ENCODE measurements at regions not wholly inside any gene's neighbourhood (a gene's known extent, or its start where the extent isn't known, plus 50 kb on each side); places are given as distances from the start of the nearest gene placed in this dataset.

DNA sequence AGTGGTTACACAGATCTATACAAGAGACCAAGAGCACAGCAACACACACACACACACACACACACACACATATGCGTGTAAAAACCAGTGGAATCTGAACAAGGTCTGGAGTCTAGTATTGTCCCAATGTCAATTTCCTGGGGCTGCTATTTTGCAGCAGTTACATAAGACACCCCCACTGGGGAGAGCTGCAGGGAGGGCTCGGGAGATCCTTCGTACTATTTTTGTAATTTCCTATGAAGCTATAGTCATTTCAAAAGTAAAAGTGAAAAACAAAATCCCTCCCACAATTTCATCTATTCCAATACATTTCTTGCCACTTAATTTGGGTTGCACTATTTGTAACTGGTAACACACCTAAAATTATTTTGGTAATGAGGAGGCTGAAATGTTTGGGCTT, 68.5 kb downstream of the C16orf95 start:
- no peak for DNase-seq (ENCODE audit: low read depth)
- H3K4me3 ChIP-seq (ENCODE audit: low read depth, low read length), result no peak overlapping the region
- TF ChIP-seq, protein P1, sequence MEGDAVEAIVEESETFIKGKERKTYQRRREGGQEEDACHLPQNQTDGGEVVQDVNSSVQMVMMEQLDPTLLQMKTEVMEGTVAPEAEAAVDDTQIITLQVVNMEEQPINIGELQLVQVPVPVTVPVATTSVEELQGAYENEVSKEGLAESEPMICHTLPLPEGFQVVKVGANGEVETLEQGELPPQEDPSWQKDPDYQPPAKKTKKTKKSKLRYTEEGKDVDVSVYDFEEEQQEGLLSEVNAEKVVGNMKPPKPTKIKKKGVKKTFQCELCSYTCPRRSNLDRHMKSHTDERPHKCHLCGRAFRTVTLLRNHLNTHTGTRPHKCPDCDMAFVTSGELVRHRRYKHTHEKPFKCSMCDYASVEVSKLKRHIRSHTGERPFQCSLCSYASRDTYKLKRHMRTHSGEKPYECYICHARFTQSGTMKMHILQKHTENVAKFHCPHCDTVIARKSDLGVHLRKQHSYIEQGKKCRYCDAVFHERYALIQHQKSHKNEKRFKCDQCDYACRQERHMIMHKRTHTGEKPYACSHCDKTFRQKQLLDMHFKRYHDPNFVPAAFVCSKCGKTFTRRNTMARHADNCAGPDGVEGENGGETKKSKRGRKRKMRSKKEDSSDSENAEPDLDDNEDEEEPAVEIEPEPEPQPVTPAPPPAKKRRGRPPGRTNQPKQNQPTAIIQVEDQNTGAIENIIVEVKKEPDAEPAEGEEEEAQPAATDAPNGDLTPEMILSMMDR (IDR thresholded peaks at IDR 0.05; ENCODE audit: insufficient read depth, low read depth, low read length, missing control alignments), result no peak

DNA sequence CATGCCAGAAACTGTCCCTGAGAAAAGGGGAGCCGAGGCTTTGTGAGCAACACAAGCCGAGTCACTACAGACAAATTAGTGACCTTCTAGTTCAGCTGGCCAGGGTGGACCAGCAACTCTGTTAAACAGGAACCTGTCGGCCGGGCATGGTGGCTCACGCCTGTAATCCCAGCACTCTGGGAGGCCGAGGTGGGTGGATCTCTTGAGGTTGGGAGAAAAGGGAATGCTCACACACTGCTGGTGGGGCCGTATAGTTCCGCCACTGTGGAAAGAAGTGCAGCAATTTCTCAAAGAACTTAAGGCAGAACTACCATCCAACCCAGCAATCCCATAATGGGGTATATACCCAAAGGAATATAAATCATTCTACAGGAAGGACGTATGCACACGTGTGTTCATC, 67.8 kb downstream of the C16orf95 start:
- DNase-seq (ENCODE audit: low read depth), result no peak
- TF ChIP-seq, protein P1 (IDR thresholded peaks at IDR 0.05; ENCODE audit: insufficient read depth, low read depth, low read length, missing control alignments), result no peak
- H3K4me3 ChIP-seq (ENCODE audit: low read depth, low read length), result no peak overlapping the region

DNA sequence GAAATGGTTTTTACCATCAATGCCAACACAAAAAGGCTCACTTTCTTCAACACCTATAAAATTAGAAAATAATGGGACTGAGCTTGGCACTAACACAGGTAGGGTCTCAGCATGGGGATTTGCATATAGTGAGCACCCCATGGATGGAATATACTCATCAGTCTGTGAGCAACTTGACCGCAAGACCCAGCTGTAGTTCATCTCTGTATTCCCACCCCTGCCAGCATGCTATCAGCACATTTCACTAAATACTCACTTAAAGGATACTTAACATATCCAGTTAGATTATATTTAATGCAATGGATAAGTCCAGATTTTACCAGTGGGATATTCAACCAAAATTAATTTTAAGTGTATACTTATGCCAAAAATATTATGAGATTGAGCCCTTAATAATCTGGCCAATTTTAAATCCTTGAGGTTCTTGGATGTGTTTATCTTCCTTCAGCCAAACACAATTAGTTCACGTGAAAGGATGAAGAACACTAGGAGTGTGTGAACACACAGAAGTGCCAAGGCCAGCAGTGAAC, 66.7 kb downstream of the C16orf95 start:
- TF ChIP-seq, protein P1 (IDR thresholded peaks at IDR 0.05; ENCODE audit: insufficient read depth, low read depth, low read length, missing control alignments), result no peak

DNA sequence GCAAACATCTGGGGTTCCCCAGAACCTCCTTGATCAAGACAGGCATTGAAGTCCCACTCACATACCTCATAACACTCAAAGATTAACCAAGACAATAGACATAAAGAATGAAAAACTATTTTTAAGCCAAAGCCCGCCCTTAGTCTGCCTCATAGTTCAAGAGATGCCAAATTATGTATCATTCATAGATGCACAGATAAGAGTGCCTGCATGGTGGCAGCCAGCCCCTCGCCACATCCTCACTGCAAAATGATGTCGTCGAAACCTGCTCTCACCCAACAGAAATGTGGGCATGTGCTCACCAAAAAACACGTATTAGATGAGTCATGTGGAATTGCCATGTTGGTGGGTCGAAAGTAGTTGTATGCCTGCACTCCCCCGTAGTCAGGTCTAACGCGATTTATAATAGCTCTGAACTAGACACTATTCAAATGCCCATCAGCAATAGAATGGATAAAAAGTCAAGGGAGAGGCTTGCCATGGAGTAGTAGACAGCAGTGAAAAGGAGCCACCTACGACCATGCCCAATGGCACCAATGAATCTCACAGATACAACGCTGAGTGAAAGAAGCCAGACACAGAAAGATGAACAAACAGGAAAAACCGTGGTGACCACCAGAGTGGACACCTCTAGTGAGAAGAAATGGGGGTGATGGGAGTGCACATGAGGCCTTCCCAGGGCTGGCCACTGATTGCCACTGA, 64.8 kb downstream of the C16orf95 start:
- TF ChIP-seq, protein P1 (IDR thresholded peaks at IDR 0.05; ENCODE audit: insufficient read depth, low read depth, low read length, missing control alignments), result no peak
- no peak for DNase-seq (ENCODE audit: low read depth)
- H3K4me3 ChIP-seq (ENCODE audit: low read depth, low read length), result no peak overlapping the region

More for the DNA sequence above, 66.7 kb downstream of the C16orf95 start:
- H3K4me3 ChIP-seq (ENCODE audit: low read depth, low read length), result no peak overlapping the region
- no peak for DNase-seq (ENCODE audit: low read depth)

Data from GM12865 (cell line).